Dermis microvascular lymphatic vessel endothelial cell (primary cell): ENCODE measurements at regions not wholly inside any gene's neighbourhood (a gene's known extent, or its start where the extent isn't known, plus 50 kb on each side); places are given as distances from the start of the nearest gene placed in this dataset.
"Not testable (repeated sequence)": the region's sequence is repeated elsewhere in the genome, so short reads cannot be mapped to it uniquely, and the experiment has no call there.

Experiments
- DNase-seq, 2 donors: peaks; one replicate each; pipeline versions ENCODE4 v3.0.0 to v3.0.0-alpha.2; 2010; ENCODE audit warnings: low read depth in 2 of 2

DNA sequence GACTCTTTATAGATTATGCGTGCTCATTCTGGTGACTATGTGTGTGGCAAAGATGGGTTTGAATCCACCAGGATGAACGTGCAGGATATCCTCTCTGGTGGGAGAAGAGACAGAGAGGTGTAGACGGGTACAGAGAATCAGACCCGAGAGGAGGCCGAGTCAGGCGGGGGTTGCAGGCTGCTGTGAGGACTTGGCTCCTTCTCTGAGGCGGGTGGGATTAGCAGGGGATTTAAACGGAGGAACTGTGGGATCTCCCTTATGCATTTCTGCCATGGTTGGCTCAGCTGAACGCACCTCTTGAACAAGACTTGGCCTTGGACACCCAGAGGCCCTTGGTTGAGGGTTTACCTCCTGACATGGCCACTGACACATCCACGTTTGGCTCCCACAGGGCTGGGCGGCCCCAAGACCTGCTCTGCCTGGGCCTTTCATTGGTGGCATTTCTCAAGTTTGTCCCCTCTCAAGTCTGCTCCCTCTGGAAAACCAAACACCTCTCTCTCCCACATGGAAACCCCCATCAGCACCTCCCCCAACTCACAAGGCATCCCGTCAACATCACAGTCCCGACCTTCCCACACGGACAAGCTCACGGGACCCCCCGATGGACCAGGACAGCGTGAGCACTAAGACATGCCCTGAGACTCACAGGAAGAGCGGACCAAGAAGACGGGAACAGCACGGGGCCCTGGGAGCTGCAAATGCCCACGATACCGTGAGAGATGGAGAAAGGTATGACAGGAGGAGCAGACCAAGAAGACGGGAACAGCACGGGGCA, 158.3 kb downstream of the RTP5 start:
- no peak for DNase-seq

DNA sequence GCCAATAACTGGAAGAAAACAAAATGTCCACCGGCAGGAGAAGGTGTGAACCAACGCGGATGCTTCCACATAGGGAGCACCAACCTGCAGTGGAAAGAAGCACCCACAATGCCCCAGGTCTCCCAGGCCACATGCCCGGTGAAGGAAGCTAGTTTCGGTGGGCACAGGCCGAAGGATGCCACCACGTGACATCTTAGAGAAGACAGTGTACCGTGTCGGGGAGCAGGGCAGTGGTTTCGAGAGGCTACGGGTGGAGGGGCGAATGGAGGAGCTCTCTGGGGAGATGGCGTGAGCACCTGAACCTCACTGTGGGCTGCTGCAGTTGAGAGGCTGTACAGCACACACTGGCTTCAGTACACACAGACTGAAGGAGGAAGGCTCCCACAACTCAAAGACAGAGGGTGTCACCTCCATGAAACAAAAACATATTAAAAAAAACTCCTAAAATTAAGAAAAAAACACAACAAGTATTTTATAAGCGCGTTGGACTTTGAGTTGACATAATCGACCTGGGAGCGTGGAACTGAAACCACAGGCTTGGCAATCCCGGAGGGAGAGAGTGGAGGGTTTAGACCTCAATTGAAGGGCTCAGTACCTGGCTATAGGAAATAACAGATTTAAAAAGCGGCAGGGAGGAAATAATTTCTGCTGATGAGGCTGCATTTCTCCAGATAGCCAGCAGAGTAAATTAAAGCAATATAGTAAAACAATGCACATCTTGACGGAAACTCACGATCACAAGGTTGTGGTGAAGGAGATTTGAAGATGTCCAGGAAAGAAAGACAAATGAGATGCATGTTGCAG, 160.1 kb downstream of the RTP5 start:
- no peak for DNase-seq

DNA sequence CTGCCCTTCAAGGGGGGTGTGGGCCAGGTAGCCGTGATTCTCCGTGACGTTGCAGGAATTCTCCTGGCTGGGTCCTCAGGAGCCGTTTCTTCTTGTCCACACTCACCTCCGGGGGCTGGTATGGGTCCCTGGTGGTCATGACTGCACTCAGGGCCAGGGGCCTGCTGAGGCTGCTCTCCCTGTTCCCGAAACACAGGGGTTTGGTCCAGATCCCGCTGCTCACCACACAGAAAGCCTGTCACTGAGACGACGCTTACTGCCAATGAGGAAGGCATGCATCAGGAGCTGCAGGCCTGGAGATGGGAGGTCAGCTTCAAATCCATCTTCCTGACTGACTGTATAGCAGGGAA, 160.7 kb downstream of the RTP5 start:
- no peak for DNase-seq

DNA sequence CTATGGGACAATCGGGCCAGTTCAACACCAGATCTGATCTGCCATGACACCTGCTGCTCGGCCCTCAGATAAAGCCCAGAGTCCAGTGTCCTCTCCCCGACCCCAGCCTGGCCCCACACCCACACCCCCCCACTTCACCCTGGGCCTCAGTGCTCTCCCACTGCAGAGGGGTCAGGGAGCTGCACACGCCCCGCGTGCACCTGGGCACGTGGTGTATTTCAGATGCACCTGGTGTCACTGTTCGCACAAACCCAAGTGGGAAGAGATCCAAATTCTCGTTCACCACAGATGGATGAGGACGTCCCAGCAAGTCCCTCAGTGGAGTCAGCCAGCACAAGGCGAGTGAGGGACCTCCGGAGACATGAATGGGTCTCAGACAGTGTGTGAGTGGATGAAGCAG, 161.3 kb downstream of the RTP5 start:
- no peak for DNase-seq

DNA sequence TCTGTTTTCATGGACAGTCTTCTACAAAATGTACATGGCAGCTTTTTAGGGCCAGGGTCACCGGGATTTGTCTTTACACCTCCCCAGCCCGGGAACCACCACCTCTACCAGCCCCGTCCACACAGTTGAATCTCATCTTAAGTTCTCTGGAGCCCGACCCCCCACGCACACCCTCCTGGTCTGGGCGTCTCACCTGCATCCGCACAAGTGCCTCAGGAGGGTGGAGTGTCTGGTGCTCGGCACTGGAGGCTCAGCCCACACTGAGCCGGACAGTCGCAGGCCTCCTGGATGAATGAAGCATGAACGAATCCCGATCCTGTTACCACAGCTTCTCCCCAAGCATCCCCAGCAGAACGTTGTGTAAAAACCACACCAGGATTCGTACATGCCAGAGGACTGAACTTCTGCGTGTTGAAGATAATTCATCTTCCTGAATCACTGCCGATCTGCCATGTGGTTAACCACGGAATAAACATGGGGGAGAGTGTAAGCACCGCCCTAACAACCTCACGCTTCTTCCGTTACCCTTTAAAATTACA, 162.0 kb downstream of the RTP5 start:
- no peak for DNase-seq

DNA sequence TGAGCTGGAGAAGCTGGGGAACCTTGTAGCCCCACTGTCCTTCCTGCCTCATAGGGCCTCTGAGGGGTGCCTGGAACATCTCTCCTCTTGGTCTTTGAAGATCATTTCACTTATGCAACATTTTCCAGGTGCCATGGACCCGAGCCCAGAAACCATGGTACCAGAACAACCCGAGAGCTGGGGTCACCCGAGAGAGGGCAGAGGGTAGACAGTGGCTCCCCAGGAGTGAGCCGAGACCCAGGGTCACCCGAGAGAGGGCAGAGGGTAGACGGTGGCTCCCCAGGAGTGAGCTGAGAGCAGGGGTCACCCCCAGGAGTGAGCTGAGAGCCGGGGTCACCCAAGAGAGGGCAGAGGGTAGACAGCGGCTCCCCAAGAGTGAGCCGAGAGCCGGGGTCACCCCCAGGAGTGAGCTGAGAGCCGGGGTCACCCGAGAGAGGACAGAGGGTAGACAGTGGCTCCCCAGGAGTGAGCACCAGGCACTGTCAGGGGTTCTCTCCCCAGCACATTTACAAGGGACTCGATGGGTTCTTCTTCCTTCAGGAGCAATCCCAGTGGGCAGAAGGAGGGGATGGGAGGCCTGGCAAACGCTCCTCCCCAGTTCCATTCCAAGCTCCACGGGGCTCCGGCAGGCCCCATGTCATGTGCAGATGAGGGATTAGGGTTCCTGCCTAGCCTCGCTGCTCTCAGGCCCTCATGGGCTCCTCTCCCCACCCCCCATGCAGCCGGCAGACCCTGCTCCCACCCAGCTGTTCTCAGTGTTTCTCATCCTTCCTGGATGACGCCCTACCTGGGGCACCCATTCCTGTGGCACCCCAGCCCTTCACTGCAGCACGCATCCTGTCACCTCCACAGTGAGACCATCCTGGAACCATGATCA, 163.5 kb downstream of the RTP5 start:
- no peak for DNase-seq

DNA sequence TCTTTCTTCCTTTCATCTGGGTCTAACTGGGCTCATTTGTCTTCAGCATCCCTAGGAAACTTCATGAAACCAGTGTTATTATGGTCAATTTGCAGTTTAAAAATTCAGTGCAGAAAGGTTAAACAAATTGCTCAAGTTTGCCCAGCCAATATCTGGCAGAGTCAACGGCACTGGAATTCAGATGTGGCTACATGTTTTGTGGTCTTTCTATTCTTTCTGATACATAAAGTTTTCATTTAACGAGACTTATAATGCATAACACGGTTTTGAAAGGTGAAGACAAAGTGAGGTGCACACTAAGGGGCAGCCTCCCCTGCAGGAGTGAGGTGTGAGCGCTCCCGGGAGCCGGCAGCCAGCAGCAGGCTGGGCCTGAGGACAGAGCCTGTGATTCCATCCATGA, 164.6 kb downstream of the RTP5 start:
- DNase-seq = no peak

DNA sequence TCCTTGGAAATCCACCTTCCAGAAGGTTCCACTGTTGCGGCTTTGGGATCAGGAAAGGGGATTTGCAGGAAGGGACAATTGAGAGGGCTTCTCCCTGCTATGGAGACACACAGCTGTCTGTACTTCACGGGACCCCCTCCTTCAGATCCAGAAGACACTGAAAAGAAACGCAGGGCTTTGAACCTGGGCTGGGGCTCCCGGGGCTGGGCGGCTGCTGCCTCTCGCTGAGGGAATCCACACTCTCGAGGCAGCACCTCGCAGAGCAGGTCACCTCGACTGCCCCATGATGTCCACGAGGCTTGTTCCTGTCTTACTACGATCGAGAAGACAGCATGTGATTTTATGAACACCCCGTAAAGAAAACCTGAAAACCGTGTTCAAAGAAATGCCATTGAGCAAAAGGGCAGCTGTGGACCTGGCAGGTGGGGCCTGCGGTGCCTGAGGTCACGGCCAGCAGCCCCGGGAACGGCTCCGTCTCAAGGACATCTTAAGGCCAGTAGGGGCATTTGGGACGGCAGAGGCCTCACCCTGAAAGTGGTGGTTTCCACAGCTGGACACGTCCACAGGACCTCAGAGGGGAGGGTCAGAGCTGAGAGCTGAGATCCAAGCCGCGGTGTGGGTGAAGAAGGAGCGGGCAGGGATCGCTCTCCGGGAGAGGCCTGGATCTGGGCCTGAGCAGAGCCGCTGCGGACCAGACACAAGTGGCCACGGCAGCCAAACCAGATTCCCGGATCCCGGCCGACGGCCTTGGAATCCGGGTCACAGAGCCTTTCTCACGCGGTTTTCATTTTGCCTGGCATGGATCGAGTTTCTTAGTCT, 165.7 kb downstream of the RTP5 start:
- no peak for DNase-seq

DNA sequence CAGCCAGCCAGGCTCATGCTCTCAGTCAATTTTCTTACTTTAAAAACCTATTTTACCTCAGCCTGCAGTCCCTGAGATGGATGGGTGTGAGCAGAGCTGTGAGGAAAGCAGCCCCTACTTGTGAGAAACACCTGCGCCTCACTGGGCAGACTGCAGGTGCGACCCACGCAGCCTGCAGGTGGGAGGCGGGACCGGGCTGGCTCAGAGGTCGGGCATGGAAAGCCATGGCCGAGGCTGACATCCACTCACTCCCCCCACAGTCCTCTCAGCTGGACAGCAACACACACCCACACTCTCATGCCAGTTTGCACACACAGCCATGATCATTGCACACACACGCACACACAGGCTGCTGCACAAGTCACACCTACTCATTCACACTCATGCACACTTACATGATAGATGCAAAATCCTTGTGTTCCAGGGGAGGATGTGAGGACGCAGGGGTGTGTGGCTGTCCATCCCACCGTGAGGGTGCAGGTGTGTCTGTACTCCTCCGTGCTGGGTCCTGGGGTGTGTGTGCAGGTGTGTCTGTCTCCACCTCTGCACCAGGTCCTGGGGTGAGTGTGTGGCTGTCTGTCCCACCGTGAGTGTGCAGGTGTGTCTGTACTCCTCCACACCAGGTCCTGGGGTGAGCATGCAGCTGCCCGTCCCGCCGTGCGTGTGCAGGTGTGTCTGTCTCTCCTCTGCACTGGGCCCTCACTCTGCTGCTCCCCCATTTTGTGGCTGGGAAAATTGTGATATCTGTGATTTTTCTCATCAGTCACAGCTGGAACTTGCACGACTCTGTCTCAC, 166.5 kb downstream of the RTP5 start:
- no peak for DNase-seq

DNA sequence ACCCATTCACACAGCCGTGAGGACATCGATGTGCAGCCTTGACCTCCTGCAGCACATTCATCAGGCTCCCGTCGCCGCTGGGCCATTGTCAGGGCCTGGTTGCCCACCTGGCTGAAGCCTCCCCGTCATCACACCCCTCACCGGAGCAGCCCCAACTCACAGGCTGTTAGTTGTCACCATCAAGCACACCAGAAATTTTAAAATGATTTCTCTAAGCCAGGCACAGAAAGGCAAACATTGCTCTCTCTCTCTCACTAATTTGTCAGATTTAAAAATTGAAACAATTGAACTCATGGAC, 167.1 kb downstream of the RTP5 start:
- DNase-seq = no peak

DNA sequence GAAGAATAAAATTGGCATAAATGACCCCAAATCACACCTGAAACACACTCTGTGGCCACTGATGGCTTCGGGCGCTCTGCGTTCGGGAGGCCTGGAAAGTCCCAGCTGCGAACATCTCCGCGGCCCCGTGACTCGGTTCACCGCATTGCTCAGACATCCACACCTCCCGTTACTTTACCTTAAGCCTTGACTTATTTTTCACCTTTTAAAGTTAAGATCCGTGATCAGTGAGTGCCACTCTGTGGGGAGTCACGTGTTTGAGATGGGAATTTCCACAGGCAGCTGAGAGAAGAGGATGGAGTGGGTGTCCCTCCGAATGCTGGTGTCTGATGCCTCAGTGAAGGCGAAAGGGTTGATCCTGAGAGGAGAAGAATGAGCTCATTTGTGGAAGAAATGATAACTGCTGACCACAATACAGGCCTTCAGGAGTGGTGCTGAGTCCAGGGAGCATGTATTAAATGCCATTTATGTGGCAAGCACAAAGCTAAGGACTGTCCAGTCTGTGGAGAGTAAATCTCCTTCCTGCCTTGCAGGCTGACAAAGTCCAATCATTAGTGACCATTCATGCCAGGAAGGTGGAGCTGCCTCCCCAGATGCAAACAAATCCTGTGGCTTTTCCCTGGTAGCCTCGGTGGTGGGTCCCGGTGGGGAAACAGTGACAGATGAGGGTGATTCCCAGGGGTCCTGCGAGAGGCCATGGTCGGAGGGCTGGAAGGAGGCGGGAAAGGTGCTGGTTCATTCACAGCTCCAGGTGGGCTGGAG, 168.8 kb downstream of the RTP5 start:
- no peak for DNase-seq

DNA sequence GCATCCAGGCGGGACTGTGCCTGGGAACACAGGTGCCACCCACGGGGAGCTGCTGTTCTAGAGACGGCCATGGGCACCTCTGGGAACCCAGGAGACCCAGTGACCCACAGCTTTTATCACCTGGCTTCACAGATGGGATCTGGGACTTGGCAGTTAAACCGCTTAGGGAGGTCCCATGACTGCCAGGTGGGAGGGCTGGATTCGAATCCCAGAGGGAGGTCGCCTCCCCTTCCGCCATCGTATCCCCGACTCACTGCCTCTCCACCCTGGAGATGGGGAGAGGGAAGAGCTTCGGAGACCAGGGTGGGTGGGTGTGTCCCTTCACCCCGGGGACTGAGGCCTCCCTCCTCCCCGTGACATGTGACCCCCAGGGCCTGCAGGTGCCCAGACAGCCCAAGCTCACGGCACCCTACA, 169.4 kb downstream of the RTP5 start:
- no peak for DNase-seq

DNA sequence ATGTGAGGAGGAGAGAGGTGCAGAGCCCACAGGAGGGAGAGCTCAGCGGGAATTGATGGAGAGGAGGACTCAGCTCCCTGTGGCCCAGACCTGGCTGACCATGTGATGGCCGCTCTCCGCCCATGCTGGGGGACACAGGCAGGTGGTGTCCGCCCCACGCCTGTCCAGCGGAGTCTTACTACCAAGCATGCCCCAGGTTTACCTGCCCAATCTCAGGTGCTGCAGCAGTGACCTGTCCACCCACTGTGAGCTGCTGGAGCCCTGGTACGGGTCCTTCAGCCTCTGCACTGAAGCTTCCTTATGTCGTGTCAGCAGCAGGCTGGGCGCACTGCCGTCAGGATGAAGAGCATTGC, 170.8 kb downstream of the RTP5 start:
- DNase-seq = no peak

DNA sequence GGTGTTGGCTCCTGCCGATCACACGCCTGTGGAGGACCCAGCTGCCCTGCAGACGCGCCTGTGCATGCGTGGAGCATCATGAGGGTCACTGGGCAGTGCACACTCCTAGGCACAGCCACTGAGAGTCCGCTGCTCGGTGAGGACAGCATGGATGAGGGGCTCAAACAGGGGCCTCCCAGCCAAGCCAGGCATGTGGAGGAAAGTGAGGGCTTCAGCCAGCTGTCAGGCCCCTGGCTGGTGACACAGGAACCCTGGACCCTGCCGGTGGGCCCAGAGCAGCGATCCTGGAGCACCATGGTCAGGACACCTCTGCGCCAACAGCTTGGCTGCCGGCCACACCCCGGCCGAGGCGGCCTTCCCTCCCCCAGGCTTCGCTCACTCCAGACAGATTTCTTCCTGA, 171.2 kb downstream of the RTP5 start:
- no peak for DNase-seq

DNA sequence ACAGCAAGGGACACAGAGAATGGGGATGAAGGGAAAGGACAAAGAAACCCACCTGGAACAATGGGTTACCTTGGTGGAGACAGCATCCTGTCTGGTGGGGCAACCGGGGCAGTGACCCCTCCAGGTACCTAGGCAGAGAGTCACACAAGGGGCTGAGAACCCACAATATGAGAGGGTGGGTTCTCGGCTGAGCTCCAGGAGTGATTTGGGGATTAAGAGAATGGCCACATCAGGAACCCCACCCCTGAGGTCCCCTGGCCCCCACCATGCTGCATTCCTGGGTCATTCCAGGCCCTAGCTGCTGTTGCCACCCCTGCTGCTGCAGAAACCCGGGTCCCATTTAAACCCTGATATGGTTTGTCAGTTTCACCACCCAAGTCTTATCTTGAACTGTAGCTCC, 172.3 kb downstream of the RTP5 start:
- DNase-seq = no peak

DNA sequence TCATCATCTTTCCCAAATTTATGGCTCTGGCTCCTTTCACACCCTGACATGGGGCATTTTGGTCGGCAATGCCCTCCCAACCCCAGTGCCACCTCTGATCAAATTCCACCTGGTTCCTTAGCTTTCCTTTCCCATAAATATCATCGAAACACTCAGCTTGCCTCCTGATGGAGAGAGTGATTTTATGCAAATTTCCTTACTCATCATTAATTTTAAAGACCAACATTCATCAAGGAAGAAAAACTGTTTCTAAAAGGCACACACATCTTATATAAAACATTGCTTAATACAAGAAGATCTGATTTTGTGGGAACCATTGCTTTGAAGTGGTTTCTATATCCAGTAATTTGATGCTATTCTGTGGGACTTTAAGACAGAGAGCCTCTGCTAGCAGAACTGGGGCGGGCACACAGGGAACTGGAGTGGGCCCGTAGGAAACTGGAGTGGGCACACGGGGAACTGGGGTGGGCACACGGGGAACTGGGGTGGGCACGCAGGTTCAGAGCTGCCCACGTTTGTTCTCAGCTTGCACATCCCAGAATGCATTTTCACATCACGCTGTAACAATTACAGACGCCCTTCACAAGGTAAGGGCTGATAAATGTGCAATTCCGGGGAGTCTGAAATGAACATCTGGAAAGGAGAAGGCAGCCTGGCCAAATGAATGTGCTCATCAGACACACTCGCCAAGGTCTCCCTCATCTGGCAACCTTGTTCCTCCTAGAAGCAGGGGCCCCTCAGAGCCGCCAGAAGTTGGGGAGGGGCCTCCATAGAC, 174.2 kb downstream of the RTP5 start:
- DNase-seq = no peak

DNA sequence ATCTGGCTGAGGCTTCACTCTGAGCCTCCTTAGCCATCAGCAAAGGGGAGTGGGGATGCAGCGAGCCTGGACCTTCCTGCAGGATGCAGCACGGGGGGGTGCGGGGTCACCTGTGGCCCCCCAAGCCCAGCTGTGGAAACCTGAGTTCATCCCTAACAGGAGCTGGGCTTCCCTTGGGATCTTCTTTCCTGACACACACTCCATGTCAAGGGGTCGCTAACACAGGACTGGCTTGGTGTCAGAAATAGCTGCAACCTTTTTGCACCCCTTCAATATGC, 174.7 kb downstream of the RTP5 start:
- no peak for DNase-seq

DNA sequence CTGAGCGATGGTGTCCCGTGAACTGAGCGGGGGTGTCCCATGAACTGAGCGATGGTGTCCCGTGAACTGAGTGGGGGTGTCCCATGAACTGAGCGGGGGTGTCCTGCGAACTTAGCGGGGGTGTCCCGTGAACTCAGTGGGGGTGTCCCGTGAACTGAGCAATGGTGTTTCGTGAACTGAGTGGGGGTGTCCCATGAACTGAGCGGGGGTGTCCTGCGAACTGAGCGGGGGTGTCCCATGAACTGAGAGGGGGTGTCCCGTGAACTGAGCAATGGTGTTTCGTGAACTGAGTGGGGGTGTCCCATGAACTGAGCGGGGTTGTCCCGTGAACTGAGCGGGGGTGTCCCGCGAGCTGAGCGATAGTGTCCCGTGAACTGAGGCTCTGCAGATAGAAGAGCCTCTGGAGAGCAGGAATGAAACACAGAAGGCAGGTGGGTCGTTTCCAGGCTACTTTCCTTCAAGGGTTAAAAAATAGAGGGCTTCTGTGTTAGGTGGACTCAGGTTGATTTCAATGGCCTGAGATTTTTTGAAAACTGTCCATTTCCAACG, 176.1 kb downstream of the RTP5 start:
- not testable (repeated sequence) for DNase-seq

DNA sequence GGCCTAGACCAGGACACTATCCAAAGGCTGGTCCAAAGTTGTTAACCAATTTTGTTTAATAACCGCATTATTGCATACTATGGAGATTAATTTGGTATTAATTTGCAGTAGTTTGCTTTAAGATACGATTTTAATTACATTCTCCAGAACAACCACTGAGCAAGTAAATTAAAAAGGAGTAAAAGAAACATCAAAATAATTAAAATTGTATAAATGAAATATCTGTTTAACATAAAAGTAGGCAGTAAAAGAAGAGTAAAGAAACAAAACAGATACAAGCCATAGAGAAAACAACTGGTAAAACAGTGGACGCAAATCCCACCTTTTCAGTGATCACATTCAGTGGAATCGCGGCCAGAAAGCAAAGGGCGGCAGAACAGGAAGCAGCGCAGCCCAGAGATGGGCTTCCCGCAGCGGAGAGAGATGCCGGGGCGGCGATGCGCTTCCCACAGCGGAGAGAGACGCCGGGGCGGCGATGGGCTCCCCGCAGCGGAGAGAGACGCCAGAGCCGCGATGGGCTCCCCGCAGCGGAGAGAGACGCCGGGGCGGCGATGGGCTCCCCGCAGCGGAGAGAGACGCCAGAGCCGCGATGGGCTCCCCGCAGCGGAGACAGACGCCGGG, 176.8 kb downstream of the RTP5 start:
- no peak for DNase-seq
